ENCODE measurements at regions not wholly inside any gene's neighbourhood (a gene's known extent, or its start where the extent isn't known, plus 50 kb on each side); places are given as distances from the start of the nearest gene placed in this dataset.

DNA sequence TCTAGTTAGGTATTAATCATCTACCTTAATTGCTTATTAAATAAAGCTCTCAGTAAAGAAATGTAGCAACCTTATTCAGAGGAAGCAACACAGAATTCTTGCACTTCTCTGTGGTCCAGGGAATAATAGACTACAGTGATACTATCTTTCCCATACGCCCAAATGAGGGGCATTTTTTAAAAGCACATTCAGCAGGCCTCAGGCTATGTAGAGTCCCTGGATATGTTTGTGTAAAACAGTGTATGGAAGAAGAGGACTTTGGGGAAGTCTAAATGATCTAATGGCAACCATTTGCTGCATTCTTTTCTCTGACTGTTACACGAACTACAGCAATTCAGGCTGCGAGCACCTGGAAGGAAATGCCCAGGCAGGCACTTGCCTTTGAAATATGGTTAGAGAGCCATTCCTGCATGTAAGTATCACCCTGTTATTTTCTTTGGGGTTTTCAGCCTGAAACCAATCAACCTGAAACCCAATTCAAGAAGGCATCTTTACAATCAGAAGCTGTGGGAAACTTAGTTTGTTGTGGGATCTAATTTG lies 1814.7 kb upstream of the CELF4 start:
- CTCF ChIA-PET = interaction anchor here (0.7 kb wide), 1 partner anchor 192 kb away, joined by 3 read pairs; no protein-coding TSS in a partner anchor

DNA sequence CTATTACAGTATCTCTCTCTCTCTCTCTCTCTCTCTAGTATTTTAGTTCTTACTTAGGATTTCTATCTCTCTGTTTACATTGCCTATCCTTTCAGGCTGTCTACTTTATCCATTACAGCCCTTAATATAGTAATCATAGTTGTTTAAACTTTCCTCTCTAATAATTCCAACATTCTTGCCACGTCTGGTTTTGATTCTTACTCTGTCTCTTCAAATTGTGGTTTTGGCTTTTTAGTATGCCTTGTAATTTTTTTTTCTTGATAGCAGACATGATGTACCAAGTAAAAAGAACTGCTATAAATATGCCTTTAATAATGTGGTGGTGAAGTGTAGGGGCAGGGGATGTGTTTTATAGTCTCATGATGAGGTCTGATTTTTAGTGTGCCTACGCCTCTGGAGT lies 1809.5 kb upstream of the CELF4 start:
- H3K27ac ChIP-seq = no peak overlapping the region
- ChIA-PET CTCF (no interaction called here), POLR2A (ENCODE audit: low non-redundant PET) (no interaction called here)
- DNase-seq (ENCODE audit: low spot score) = no peak
- TF ChIP-seq, protein P1, sequence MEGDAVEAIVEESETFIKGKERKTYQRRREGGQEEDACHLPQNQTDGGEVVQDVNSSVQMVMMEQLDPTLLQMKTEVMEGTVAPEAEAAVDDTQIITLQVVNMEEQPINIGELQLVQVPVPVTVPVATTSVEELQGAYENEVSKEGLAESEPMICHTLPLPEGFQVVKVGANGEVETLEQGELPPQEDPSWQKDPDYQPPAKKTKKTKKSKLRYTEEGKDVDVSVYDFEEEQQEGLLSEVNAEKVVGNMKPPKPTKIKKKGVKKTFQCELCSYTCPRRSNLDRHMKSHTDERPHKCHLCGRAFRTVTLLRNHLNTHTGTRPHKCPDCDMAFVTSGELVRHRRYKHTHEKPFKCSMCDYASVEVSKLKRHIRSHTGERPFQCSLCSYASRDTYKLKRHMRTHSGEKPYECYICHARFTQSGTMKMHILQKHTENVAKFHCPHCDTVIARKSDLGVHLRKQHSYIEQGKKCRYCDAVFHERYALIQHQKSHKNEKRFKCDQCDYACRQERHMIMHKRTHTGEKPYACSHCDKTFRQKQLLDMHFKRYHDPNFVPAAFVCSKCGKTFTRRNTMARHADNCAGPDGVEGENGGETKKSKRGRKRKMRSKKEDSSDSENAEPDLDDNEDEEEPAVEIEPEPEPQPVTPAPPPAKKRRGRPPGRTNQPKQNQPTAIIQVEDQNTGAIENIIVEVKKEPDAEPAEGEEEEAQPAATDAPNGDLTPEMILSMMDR (conservative IDR thresholded peaks at IDR 0.05; ENCODE audit: low read depth) = no peak

More for the DNA sequence above, 1814.7 kb upstream of the CELF4 start:
- DNase-seq (ENCODE audit: low spot score) = no peak
- TF ChIP-seq, protein P1 (conservative IDR thresholded peaks at IDR 0.05; ENCODE audit: low read depth) = no peak
- POLR2A ChIA-PET (ENCODE audit: low non-redundant PET) = no interaction called here
- H3K27ac ChIP-seq = no peak overlapping the region

DNA sequence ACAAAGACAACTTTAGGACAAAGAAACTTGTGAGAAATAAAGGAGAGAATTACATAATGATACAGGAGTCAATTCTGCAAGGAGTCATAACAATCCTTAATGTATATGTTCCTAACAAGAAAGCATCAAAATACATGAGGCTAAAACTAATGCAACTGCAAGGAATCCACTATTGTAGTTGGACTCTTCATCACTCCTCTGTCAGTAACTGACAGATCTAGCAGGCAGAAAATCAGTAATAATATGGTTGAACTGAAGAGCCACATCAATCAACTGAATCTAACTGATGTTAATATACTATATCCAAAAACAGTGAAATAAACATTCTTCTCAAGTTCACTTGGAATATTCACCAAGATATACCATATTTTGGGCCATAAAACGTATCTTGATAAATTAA lies 1806.4 kb upstream of the CELF4 start:
- H3K27ac ChIP-seq = no peak overlapping the region
- DNase-seq (ENCODE audit: low spot score) = no peak
- POLR2A ChIA-PET (ENCODE audit: low non-redundant PET) = no interaction called here
- CTCF ChIA-PET = no interaction called here
- TF ChIP-seq, protein P1 (conservative IDR thresholded peaks at IDR 0.05; ENCODE audit: low read depth) = no peak

DNA sequence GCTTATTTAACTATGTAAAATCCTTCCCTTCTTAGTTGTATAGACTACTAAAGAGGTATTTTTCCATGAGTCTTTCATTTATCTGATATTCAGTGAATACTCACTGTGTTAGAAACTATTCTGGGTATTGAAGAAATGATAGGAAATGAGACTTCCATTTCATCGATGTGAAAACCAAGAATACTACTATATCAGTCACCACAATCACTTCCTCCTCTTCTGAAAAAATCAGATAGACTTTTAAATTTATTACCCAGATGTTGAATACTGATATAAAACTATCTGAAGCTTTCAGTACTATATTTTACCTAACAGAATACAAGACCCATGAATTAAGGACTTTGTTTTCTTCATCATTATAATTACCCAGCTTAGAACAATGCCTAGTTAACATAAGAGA lies 1801.1 kb upstream of the CELF4 start:
- H3K27ac ChIP-seq = no peak overlapping the region
- no peak for DNase-seq (ENCODE audit: low spot score)
- TF ChIP-seq, protein P1 (conservative IDR thresholded peaks at IDR 0.05; ENCODE audit: low read depth) = no peak
- ChIA-PET CTCF (no interaction called here), POLR2A (ENCODE audit: low non-redundant PET) (no interaction called here)

DNA sequence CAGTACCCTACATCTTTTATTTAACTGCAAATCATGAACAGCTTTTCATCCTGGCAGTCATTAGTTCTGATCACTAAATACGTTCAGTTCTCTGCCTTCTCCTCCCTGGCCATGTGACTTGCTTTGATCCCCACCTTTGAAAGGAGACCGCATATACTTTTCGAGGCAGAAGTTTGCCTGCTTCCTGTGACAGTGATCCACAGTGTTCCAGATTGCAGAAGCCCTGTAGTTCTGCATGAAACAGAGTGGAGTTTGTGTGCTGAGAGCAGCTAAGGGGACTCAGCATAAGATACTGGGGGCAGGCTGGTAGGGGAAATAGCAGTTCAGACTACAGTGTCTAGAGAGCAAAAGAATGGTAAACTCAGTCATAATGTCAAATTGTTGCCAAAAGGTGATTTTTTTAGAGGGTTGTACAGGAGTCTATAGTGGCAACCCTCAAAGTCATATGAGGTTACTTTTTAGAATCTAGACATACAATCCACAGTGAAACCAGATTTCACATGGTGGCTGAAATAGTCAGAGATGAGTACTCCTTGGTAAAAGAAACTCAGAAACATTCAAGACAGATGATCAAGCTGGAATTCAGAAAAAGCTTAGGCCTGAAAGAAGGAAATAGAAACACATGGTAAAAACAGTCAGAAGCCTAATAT lies 1800.4 kb upstream of the CELF4 start:
- TF ChIP-seq, protein P1 (conservative IDR thresholded peaks at IDR 0.05; ENCODE audit: low read depth) = no peak

DNA sequence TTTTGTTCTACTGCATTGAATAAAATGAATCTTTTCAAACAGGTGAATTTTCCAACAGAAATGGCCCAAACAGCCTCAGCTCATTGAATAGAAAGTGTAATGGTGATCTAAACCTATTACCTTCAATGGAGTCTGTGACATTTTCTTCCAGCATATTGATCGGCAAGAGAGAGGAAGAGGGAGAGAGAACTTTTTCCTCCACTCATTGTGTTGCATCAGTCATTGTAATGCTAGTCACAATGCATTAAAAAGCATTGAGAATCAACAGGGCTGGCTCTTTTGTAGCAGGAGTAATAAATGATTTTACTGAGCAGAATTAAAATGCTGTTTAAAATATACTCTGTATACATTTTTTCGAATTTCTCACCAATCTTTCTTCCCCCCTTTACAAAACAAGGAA lies 1794.5 kb upstream of the CELF4 start:
- no peak overlapping the region for H3K27ac ChIP-seq
- DNase-seq (ENCODE audit: low spot score) = no peak
- CTCF ChIA-PET = no interaction called here
- TF ChIP-seq, protein P1 (conservative IDR thresholded peaks at IDR 0.05; ENCODE audit: low read depth) = no peak
- POLR2A ChIA-PET (ENCODE audit: low non-redundant PET) = no interaction called here

More for the DNA sequence above, 1800.4 kb upstream of the CELF4 start:
- no peak for DNase-seq (ENCODE audit: low spot score)
- ChIA-PET CTCF (no interaction called here), POLR2A (ENCODE audit: low non-redundant PET) (no interaction called here)
- no peak overlapping the region for H3K27ac ChIP-seq

Data from RWPE1 (cell line).